Hematopoietic multipotent progenitor cell treated with erythropoietin and hydrocortisone succinate and interleukin-3 and kit ligand, for 17 days (in vitro differentiated cells): ENCODE measurements at regions not wholly inside any gene's neighbourhood (a gene's known extent, or its start where the extent isn't known, plus 50 kb on each side); places are given as distances from the start of the nearest gene placed in this dataset.

Experiments
- DNase-seq: peaks from one replicate; pipeline ENCODE4 v3.0.0-alpha.2; 2015; ENCODE audit warnings: low spot score

DNA sequence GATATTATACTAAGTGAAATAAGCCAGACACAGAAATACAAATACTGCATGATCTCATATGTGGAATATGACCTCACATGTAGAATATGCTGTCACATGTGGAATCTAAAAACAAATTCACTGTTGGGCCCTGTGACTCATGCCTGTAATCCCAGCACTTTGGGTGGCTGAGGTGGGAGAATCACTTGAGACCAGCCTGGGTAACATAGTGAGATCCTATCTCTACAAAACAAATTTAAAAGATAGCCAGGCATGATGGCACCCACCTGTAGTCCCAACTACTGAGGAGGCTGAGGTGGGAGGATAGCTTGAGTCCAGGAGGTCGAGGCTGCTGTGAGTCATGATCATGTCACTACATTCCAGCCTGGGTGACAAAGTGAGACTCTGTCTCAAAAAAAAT is 160.3 kb downstream of the PTEN start:
- no peak for DNase-seq

DNA sequence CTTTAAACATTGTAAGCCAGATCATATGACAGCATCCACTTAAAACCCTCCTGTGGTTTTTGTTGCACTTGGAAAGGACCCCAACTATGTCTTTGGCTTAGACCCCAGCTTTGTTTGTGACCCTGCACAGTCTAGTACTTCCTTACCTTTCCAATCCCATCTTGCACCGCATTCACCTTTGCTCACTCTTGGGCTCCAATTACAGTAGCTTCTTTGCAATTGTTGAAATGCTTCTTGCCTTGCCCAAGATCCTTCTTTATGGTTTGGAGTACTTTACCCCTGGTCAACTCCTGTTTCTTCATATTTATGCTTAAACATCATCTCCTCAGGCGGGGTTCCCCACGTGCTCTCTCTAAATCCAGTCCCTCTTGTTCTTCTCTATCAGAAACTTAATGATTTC is 162.6 kb downstream of the PTEN start:
- DNase-seq, result no peak

DNA sequence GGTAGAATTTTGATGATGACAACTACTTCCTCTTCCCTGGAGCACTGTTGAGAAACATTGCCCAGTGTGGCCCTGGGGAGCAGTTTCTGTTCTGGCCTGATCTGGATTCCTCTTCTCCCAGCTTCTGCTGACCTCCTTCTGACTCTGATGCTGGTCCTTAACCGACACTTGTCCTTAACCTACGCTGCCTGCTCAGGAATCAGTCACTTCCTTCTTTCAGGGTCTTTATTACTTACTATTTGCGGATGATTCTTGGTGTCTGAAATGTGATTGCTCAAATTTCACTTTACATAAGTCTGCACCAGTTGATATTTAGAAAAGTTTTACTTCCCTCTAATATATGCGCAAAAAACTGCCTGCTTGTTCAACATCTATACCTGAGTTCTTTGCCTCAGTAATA is 164.1 kb downstream of the PTEN start:
- no peak for DNase-seq

DNA sequence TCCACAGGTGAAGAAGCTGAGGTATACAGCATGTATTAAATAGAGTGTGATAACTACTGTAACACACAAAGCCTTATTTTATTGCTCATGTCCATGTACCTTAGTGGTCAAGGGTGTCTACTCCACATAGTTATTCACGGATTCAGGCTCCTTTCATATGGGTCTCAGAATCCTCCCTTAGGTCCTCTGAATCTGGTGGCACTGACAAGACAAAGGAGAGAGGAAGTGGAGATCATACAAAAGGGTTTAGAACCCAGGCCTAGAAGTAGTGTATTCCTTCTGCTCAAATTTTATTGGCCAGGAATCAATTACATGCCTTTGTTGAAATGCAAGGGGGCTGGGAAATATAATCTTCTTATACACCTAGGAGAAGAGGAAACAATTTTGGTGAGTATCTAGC is 164.6 kb downstream of the PTEN start:
- no peak for DNase-seq

DNA sequence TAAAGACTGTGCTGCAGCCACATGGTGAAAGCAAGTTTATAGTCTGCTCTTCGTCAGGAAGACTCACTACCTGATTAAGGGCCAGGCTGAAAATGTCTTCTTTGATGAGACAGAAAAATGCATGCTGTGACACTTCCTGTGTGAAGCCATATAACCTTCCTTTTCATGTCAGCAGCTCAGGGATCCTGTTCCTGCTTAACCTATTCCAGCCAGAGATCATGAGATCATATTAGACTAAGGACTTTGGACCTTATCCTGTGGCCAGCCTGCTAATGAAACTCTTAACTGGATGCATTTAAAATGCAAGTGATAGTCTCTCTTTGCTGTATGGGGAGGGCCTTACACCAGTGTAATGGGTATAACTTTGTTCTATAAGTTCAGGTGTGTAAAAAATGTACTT is 165.2 kb downstream of the PTEN start:
- DNase-seq, result no peak

DNA sequence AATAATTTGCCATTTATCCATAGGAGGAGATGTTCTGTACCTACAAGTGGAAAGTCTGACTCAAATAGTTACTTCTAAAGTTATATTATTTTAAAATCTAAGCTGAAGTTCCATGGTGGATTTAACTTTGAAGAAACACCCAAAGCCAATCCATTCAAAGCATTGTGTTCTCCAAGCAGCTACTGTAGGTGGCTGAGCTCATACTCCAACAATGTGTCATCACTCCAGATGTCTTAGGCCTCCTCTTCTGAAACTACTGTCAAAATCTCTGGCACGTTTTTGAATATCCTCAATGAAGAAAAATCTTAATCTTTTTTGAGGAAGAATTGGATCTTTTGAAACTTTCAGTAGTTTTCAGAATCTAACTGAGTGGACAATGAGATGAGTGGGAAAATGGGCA is 169.1 kb downstream of the PTEN start:
- DNase-seq, result no peak

DNA sequence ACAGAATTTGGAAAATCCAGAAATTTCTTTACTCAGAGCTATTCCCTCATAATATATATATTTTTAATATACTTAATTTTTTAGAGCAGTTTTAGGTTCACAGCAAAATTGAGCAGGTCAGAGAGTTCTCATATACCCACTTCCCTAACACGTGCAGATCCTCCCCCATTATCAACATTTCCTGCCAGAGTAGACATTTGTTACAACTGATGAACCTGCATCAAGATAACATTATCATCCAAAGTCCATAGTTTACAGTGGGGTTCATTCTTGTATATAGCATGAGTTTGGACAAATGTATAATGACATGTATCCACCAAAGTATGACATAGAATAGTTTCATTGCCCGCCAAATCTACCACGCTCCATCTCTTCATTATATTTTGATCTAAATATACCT is 170.0 kb downstream of the PTEN start:
- no peak for DNase-seq

DNA sequence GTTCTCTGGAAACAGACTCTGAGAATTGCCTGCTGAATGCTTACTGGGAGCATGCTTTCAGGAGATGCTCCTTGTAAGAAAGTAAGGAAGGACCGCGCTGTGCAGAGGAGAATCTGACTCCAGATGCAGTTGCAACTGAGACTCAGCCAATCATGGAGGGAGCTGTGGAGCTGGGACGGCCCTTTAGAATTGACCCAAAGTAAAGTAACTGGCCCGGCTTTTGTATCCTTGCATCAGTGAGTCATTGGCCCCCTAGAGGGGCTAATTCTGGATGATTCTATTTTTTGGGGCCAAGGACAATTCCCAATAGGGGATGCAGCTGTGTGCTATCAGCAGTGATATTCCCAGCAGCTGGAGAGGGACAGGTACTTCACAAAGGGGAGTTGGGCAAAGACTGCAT is 170.4 kb downstream of the PTEN start:
- DNase-seq, result no peak

DNA sequence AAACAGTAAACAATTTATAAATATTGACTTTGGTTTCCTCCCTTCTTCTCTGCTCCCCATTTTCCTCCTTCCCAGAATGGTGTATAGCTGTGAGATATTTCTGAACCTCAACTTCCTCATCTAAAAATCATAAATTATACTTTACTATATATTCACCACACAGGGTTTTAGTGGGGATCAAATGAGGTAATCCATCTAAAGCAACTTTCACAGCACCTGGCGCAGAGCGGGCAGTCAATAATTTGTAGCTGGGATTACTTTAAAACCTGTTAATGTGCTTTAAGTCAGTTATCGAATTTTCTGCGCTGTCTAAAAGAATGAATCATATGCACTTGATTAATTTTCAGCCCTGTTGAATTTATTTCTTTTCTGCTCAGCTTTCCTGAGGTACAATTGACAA is 172.7 kb downstream of the PTEN start:
- no peak for DNase-seq

DNA sequence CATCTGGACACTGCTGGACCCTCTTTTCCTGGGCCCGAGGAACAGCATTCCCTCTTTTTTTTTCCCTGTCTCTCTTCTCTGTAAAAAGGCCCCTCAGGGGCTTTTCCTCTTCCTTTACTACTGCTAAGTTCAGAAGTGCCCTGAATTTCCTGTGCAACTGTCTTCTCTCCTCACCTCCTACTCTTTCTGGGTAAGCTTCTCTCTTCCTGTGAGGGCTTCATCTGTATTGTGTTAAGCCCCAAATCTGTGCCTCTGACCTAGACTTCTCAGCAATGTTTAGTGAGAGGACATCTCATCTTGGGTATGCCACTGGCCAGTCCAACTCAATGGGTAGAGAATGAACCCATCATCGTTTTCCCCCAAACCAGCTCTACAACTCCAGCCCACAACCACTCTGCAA is 174.2 kb downstream of the PTEN start:
- no peak for DNase-seq

DNA sequence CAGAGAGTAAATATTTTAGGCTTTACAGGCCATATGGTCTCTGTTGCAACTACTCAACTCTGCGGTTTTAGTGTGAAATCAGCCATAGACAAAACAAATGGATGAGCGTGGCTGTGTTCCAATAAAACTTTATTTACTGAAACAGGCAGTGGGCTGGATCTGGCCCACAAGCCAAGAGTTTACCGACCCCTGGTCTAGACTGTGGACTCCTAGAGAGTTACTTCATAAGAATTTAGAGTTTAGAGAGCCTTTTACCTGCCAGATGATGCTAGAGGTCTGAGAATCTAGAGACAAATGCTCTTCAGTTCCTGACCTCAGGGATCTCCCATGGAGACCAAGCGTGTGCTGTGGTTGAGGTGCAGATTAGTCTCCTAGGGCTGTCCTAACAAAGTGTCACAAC is 174.8 kb downstream of the PTEN start:
- no peak for DNase-seq

DNA sequence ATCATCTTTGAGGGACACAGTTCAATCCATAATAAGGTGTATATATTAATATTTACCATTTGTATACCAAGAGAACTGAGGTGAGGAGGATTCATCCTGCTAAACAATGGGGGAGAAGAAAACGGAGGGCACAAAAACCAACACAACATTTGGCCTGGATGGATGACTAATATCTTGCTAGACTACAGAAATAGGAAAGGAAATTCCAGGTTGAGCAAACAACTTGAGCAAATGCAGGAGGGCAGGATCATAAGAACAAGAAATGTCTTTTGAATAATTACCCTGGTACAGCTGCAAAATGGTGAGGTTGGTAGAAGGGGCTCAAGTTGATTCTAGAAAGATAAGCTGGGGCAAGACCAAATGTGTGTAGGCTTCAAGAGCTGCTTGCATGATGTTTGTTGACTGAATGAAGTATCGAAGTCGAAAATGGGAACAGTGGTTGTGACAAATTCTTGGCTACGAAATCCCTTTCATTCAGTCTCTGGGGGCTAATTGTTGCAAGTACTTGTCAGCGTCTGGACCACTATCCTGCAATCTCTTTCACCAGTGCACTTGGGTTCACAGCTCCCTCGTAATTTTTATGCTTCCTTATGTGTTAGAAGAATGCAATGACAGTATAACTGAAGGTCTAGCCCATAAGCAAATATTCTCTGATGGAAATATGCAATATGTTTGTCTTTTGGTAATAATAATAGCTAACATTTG is 176.2 kb downstream of the PTEN start:
- no peak for DNase-seq

DNA sequence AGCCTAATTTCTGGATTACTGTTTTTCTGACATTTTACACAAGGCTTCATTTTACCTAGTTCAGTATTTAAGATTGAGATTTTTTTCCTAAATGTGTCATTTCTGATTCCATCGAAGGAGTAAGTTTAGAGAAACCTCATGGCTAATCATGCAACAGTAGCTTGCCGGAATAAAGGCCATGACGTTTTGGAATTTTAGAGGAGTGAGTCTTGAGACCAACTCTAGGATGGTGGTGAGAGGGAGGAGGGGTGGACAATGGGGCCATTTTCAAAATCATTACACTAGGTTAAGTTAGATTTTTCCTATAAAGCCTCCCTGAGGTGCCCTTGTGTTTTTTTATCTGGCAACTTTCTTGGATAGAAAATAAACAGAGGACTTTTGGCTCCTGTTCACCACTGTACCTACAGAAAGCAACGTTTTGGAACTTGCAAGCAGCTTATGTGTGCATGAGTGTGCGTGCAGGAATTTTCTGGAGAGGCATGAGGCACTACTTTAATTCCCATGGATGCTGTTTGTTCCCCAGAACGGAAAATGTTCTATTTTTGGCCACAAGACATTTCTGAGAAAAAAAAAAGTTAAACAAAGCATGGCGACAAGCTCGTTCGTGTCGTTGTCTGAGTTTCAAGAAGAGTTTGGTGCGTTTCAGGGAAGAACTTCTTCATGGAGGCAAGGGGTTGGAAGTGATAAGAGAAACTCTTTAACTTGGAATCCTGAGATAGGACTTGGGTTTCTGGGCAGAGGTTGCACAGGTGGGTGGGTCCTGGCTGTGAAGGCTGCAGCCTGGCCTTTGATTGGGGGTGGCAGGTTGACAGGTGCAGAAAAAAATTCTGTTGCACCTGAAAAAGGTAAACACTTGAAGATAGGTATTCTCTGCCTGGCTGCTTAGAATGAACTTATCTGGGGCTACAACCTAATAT is 178.1 kb downstream of the PTEN start:
- no peak for DNase-seq

DNA sequence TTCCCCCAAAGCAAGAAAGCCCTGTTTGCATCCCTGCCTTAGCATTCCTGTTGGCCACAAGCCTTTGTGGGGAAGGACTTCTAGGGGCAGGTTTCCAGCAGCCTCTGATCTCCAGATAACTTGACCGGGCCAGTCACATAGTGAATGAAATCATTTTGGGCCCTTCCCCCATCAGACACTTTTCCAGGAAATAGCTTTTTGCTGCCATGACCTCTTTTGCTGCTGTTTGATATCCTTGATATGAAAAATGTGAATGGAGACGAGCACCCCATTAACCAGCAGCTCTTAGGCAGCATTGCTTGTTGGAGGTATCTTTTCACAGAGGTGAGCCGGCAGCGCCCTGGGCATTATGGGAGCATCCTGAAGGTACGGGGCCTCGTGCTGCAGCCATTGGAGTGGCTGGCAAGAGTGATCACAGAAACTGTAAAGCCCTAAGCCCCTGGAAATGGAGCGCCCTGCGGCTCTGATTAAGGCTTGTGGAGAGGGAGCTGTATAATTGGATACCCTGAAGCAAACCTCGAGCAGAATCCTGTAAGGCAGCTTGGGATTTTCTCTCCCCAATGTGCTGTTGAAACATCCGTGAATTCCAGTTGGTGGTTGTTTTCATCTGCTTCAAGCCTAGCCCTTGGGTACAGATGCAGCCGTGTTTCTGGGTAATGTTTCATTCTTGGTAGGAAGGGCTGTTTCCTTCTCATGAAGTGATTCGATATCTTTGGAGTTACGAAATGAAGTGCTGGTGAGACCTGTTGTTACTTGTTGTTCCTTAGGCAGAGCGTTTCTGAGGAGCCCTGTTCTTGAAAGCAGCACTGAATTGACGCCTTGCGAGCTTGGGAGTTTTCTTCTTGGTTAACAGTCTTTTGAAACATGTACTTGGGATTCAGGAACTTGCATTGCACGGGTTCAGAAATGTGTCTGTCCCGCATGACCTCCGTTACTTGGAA is 179.0 kb downstream of the PTEN start:
- DNase-seq, result no peak

DNA sequence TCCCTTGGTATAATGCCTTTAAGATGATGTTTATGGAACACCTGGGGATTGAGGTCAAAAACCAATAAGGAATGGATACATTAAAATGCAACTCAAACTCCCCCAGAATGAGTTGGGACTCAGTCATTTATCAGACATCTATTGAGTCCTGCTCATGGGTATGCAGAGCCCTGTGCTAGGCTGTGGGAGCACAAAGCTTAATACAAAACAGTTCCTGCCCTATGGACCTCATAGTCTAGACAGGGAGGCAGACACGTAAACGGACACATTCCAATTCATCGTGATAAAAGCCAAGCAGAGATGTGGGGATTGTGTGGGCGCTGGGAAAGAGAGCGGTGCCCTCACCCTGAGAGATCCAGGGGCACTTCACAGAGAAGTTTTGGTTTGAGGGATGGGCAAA is 181.7 kb downstream of the PTEN start:
- DNase-seq, result no peak

DNA sequence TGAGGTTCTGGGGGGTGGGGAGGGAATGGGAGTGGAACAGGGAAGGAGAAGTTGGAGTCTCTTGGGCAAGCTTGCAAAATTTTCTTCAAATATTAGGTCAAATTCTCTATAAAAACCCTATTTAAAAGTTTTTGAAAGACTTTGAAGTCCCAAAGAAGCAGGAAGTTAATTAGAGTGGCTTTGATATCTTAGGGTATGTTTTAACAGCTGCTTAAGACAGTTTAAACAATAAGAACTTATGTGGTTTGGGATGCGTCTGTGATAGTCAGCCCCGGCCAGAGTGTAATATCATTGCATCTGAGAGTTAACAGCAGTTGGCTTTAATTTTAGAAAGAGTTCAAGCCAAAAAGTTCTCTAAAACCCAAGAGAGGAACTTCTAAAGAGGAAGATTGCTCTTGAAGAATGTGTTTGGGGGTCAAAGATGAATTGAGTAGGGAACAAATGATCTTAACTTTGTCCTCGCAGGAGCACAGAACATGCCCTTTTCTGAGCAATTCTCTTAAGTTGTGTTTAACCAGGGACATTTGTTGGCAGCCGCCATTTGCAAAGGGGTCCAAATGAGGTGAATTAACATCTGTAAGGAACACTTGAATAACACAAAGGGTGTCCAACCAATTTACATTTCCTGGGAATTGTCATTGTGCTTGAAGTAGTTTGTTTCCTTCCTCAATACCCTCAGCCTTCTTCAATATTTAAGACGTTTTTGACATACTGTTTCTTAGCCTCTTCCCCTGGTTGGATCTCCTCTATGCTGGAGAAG is 182.4 kb downstream of the PTEN start:
- no peak for DNase-seq

DNA sequence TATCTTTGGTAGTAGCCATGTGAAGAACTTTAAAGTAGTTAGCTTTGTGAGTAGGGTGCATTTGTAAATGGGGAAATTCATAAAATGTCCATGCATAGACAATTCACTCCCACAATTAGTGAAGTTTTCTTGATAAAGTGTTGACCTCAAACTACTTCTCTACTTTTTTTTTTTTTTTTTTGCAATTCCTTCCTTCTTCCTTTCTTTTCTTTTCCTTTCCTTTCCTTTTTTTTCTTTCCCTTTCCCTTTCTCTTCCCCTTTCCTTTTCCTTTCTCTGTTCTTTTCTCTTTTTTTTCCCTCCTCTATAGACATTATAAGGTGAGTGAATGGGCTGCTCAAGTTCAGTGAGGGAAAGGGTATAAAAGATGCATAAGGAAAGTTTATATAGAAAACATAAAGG is 184.2 kb downstream of the PTEN start:
- DNase-seq, result no peak

DNA sequence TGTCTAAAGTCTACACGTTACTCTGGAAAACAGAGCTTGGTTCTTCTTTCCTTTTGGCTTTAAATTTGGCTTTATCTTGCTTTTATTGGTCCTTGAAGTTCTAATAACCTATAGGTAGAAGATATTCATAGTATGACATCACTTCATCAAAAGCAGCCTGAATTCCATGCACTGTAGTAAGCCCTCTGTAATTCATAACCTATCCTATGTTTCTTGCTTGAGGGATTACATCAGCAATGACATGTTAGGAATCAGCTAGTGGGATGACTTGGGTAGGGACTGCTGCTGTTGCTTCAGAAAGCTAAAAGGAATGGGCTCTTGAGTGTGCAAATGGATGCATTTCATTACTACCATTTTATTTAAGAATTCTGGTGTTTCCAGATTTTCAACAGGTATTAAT is 184.9 kb downstream of the PTEN start:
- no peak for DNase-seq

DNA sequence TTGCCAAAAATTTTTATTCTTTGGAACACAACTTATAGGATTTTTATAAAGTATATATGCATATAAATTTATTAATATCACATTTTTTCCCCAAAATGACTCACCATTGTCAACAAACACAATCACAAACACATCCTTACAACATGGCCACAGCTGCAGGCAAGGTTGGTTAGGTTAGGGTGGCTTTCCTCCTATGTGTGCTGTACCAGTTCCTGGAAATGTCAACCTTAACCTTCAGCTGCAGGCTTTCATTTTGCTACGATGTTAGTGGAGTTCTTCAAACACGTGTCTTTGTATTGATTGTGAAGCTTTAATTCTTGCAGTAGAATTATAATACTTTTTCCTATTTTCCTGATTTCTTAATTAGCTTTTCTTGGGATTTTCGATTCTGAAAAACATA is 185.8 kb downstream of the PTEN start:
- DNase-seq, result no peak

DNA sequence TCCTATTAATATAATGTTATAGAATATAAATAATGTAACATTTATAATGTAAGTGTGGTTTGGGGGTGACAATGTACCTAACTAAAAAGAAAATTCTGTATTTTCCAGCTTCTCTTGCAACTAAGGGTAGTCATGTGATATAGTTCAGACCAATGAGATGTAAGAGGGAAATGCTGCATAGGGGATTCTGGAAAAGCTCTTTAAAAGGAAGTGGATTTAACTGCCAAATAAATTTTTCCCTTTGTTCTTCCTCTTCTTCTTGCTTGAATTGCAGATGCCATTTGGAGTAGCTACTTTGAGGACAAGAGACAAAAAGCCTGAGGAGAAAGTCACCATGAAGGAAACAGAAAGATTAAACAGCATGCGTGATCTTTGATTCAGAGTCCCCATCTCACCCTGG is 194.3 kb downstream of the PTEN start:
- DNase-seq, result no peak

DNA sequence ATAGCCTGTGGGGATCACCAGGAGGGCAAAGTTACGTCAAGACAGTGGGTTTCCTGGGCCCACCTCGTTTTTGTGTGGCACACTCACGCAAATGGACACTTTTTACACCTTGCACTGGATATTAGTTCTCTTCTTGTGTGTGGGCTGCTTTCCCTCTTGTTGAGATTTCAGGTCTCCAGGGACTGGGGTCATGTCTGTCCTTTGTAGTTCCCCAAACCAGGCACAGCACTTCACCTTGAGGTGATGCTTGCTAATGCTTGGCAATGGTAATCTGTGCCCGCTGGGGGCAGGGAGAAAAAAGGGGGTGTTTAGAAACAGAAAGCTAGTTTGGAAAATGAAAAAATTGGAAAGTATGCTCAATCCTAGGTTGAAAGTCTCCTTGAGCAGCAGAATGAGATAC is 195.3 kb downstream of the PTEN start:
- no peak for DNase-seq

DNA sequence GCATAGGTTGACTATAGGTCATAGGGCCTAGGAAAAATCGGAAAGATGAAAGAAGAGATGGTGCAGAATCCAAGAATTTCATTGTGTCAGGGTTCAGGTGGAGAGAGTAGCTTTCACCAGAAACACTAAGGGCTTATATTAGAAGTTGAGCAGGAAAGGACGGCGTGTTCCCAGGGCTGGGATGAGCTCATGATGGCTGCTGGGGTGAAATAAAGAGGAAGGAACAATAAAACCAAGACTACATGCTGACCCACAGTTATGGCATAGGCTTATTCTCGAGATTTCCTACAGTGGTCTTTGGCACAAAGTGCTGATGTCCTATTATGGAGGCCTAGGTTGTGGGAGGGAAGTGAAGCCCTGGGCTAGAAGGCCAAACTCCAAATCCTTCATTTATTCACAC is 195.8 kb downstream of the PTEN start:
- no peak for DNase-seq
